ENCODE measurements at regions not wholly inside any gene's neighbourhood (a gene's known extent, or its start where the extent isn't known, plus 50 kb on each side); places are given as distances from the start of the nearest gene placed in this dataset.

DNA sequence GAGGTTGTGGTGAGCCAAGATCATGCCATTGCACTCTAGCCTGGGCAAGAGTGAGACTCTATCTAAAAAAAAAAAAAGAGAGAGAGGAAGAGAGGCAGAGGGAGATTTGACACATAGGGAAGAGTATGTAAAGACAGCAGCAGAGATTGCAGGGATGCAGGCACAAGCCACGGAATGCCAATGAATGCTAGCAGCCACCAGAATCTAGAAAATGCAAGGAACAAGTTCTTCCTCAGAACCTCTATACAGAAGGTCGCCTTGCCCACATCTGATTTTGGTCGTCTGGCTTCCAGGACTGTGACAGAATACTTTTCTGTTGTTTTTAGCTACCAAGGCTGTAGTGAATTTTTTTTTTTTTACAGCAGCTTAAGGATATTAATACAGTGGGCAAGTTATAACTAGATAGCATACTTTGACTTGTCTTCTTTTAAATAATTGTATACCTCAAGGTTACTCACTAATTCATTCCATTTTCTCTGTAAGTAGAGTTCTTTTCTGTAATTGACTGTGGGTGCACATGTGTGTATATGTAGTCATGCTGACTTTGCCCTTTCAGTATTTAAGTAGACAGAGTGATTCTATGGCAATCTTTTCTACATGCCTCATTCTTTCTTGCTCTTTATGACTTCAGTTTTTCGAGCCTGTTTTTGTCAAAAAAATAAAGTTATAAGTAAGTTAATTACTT lies 402.2 kb downstream of the GJA1 start:
- no peak for TF ChIP-seq EZH2phosphoT487 (IDR thresholded peaks at IDR 0.05; ENCODE audit: insufficient read depth, low read depth)
- no peak for TF ChIP-seq EZH2 (IDR thresholded peaks at IDR 0.05; ENCODE audit: insufficient read depth, poor library complexity, severe bottlenecking)
